Endothelial cell of umbilical vein (primary cell): ENCODE measurements at regions not wholly inside any gene's neighbourhood (a gene's known extent, or its start where the extent isn't known, plus 50 kb on each side); places are given as distances from the start of the nearest gene placed in this dataset.

ENCODE experiments used
- BruUV-seq: library from RNA; stranded (reverse); fragments of 400-500 nt; replicated peaks from 2 replicates; lab custom pipeline; 2021; lab: Mats Ljungman, UMichigan
- CTCF ChIA-PET: fragments of 300-600, 350-600 bp; sonication (Branson Sonifier 250); formaldehyde crosslinking; loops from one replicate; lab custom pipeline; 2021; ENCODE audit warnings: antibody characterized with exemption, inconsistent platforms; lab: Charles Lee
- POLR2A ChIA-PET: fragments of 300-600, 350-600 bp; sonication (Branson Sonifier 250); formaldehyde crosslinking; loops from one replicate; lab custom pipeline; 2021; ENCODE audit warnings: antibody characterized with exemption, inconsistent platforms; lab: Charles Lee
- DNase-seq: peaks from one replicate; pipeline ENCODE4 v3.0.0-alpha.2; 2011; ENCODE audit warnings: low read depth, low spot score
- FAIRE-seq: peaks from 2 replicates; lab custom pipeline; 2011; peaks lifted over from hg19 to GRCh38; lab: Jason Lieb, UNC
- H2AFZ ChIP-seq: 2 replicates; pipeline ENCODE4 v1.6.0; 2012; ENCODE audit warnings: low read depth, low read length, control low read depth, inconsistent platforms
- H3K27ac ChIP-seq: 2 replicates; pipeline ENCODE4 v1.5.1; 2011; ENCODE audit warnings: low read depth, mild to moderate bottlenecking, control low read depth, low read length, moderate library complexity; ENCODE audit not compliant: insufficient read depth
- H3K27me3 ChIP-seq, 2 experiments: 2 replicates each; pipeline versions ENCODE4 v1.6.0 to v1.6.1; 2011; ENCODE audit warnings: low read length in 2 of 2, mixed read lengths in 1 of 2; ENCODE audit not compliant: control insufficient read depth in 2 of 2, insufficient read depth in 2 of 2
- H3K36me3 ChIP-seq, 2 experiments: 2 replicates in 1 of 2; 3 replicates in 1 of 2; pipeline ENCODE4 v1.5.1; 2011; ENCODE audit warnings: low read length in 2 of 2, mild to moderate bottlenecking in 1 of 2, moderate library complexity in 1 of 2; ENCODE audit not compliant: control insufficient read depth in 2 of 2, insufficient read depth in 2 of 2; ENCODE audit errors: extremely low read depth in 1 of 2
- H3K4me1 ChIP-seq: 3 replicates; pipeline ENCODE4 v1.5.1; 2011; ENCODE audit warnings: mild to moderate bottlenecking, low read length; ENCODE audit not compliant: control insufficient read depth, insufficient read depth; ENCODE audit errors: extremely low read depth
- H3K4me2 ChIP-seq: 2 replicates; pipeline ENCODE4 v1.6.1; 2011; ENCODE audit warnings: low read length, control low read depth, mixed read lengths; ENCODE audit not compliant: insufficient read depth
- H3K4me3 ChIP-seq, 3 experiments: fragments of 200-600 bp in 1 of 3; sonication (generic), shearing (Covaris generic) in 1 of 3; replicated peaks in 1 of 3; 2 replicates each; pipeline ENCODE4 v1.5.1; 2011 to 2016; ENCODE audit warnings: control low read depth in 3 of 3, low read length in 3 of 3, mild to moderate bottlenecking in 2 of 3, inconsistent platforms in 1 of 3, low read depth in 1 of 3, moderate library complexity in 1 of 3; ENCODE audit not compliant: insufficient read depth in 1 of 3
- H3K79me2 ChIP-seq: 2 replicates; pipeline ENCODE4 v1.6.0; 2012; ENCODE audit warnings: low read length, inconsistent platforms; ENCODE audit not compliant: control insufficient read depth, insufficient read depth
- H3K9ac ChIP-seq: replicated peaks from 2 replicates; pipeline ENCODE3; 2011; ENCODE audit warnings: low read length, control low read depth; ENCODE audit not compliant: insufficient read depth; ENCODE audit errors: extremely low read depth
- H3K9me1 ChIP-seq: replicated peaks from 3 replicates; pipeline ENCODE4 v1.6.0; 2011; ENCODE audit warnings: mild to moderate bottlenecking, low read length; ENCODE audit not compliant: control insufficient read depth, insufficient read depth; ENCODE audit errors: extremely low read depth
- H3K9me3 ChIP-seq: replicated peaks from 2 replicates; pipeline ENCODE4 v1.5.1; 2012; ENCODE audit warnings: low read length, inconsistent platforms; ENCODE audit not compliant: control insufficient read depth, insufficient read depth
- H4K20me1 ChIP-seq: replicated peaks from 2 replicates; pipeline ENCODE3; 2011; ENCODE audit warnings: mild to moderate bottlenecking, low read length; ENCODE audit not compliant: control insufficient read depth, insufficient read depth; ENCODE audit errors: extremely low read depth
- EZH2 ChIP-seq: IDR thresholded peaks from 2 replicates; pipeline ENCODE4 v1.6.1; 2012; ENCODE audit warnings: borderline replicate concordance, low read depth, mild to moderate bottlenecking, moderate library complexity, low read length, inconsistent platforms; ENCODE audit not compliant: severe bottlenecking
- FOS ChIP-seq: IDR thresholded peaks from 2 replicates; pipeline ENCODE4 v1.6.1; 2011; ENCODE audit warnings: mild to moderate bottlenecking, low read length, moderate library complexity, borderline replicate concordance; ENCODE audit not compliant: insufficient read depth
- GATA2 ChIP-seq: IDR thresholded peaks from 2 replicates; pipeline ENCODE4 v1.7.0; 2011; ENCODE audit warnings: low read depth, mild to moderate bottlenecking, moderate library complexity, mixed read lengths, low read length; ENCODE audit not compliant: insufficient read length, insufficient read depth
- POLR2A ChIP-seq: IDR thresholded peaks from 2 replicates; pipeline ENCODE4 v1.6.1; 2012; ENCODE audit warnings: low read depth, mild to moderate bottlenecking, control low read depth, low read length
- dilution Hi-C: fragments of 300-500 bp; cut with MboI; formaldehyde crosslinking; loops from one replicate; pipeline ENCODE4 v1.15.0; 2019; ENCODE audit warnings: low sequenced_read_pairs; ENCODE audit not compliant: extremely low pct_ligation_motif_present
- intact Hi-C: fragments of 100-400 bp; cut with micrococcal nuclease; formaldehyde crosslinking; loops from one replicate; pipeline ENCODE4 v1.10.0; 2022
- TF ChIP-seq, protein P1 (sequence below), 2 donors: IDR thresholded peaks; 1 replicate in 1 of 2; 2 replicates in 1 of 2; pipeline ENCODE4 v1.5.1; 2011; ENCODE audit warnings: low read length in 2 of 2, mild to moderate bottlenecking in 2 of 2, moderate library complexity in 2 of 2, control low read depth in 1 of 2, inconsistent platforms in 1 of 2, low read depth in 1 of 2; ENCODE audit not compliant: insufficient read depth in 1 of 2; ENCODE audit errors: extremely low read depth in 1 of 2

DNA sequence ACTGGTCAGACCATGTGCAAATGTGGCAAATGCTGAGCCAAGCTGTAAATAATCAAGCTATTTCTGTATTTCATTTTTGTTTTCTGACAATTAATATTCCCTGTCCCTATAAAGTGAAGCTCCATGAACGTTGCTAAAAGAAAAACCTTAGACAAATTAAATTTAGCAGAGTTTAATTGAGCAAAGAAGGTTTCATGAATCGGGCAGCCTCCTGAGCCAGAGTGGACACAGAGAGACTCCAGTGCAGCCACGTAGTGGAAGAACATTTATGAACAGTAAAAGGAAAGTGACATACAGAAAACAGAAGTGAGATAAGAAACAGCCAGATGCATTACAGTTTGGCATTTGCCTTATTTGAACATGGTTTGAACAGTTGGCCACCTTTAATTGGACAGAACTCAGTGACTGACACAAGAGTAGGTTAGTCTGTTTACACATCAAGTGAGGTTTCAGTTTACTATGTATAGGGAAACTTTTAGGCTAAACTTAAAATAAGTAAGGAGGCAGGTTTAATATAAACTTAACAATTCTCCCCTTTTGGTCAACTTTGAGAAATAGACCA is 69.7 kb downstream of the UFM1 start:
- no TSS peak for BruUV-seq
- intact Hi-C loops = no loop called here

More for the DNA sequence above, 69.7 kb downstream of the UFM1 start:
- DNase-seq (no peak), FAIRE-seq (no peak)
- Histone ChIP-seq H4K20me1 (no peaks in the 10 kb centered on the region), H3K4me1 (no peaks in the 10 kb centered on the region), H3K4me2 (no peak overlapping the region), H3K79me2 (no peaks in the 10 kb centered on the region), H3K4me3 (no peak overlapping the region), H3K9me3 (no peaks in the 10 kb centered on the region), H3K36me3 (no peaks in the 10 kb centered on the region), H2AFZ (no peak overlapping the region), H3K9me1 (no peaks in the 10 kb centered on the region), H3K27ac (no peak overlapping the region), H3K27me3 (no peaks in the 10 kb centered on the region), H3K9ac (no peak overlapping the region)
- ChIA-PET CTCF (no interaction called here), POLR2A (no interaction called here)
- TF ChIP-seq, protein P1, sequence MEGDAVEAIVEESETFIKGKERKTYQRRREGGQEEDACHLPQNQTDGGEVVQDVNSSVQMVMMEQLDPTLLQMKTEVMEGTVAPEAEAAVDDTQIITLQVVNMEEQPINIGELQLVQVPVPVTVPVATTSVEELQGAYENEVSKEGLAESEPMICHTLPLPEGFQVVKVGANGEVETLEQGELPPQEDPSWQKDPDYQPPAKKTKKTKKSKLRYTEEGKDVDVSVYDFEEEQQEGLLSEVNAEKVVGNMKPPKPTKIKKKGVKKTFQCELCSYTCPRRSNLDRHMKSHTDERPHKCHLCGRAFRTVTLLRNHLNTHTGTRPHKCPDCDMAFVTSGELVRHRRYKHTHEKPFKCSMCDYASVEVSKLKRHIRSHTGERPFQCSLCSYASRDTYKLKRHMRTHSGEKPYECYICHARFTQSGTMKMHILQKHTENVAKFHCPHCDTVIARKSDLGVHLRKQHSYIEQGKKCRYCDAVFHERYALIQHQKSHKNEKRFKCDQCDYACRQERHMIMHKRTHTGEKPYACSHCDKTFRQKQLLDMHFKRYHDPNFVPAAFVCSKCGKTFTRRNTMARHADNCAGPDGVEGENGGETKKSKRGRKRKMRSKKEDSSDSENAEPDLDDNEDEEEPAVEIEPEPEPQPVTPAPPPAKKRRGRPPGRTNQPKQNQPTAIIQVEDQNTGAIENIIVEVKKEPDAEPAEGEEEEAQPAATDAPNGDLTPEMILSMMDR (IDR thresholded peaks at IDR 0.05; ENCODE audit: extremely low read depth in 1 of 2, insufficient read depth in 1 of 2, low read depth in 1 of 2, low read length in 2 of 2) = no peak
- TF ChIP-seq FOS (no peak), EZH2 (no peak), POLR2A (no peak), GATA2 (no peak)
- dilution Hi-C loops = no loop called here
